ENCODE measurements at regions not wholly inside any gene's neighbourhood (a gene's known extent, or its start where the extent isn't known, plus 50 kb on each side); places are given as distances from the start of the nearest gene placed in this dataset.

DNA sequence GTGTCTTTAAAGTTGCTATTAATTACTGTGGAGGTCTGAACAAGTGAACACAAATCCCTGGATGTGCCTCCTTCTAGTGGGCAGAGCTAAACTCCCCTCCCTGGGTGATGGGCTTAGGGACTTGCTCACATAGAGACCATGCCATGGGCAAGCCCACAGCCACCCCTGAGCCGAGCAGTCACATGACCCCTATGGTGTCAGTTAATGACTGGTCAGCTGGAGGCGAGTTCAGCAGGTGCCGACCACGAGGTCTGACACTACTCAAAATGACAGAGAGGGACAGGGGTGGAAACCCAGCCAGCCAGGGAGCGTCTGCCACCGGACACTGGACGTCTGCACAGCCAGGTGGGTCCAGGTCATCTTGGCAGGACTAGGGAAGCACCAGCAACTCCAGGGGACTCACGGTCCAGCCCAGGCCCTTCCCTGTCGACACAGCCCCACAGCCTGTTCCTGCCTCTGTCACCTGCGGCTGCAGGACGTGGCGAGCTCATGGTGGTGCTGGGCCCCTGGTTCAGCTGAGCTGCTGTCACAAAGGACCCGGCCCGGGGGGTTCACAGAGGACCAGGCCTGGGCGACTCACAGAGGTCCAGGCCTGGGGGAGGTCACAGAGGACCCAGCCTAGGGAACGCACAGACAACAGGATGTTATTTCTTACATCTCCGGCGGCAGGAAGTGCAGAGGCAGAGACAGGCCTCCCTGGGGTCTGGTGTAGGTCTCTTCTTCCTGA is 135.0 kb downstream of the BRD1 start:
- no peak for DNase-seq (ENCODE audit: extremely low read depth, low read depth)
- no peak for TF ChIP-seq CTCF (IDR thresholded peaks at IDR 0.05; ENCODE audit: low read depth, low read length, missing control alignments)
- no peak overlapping the region for H3K4me3 ChIP-seq (replicated peaks; ENCODE audit: low read depth, low read length)

DNA sequence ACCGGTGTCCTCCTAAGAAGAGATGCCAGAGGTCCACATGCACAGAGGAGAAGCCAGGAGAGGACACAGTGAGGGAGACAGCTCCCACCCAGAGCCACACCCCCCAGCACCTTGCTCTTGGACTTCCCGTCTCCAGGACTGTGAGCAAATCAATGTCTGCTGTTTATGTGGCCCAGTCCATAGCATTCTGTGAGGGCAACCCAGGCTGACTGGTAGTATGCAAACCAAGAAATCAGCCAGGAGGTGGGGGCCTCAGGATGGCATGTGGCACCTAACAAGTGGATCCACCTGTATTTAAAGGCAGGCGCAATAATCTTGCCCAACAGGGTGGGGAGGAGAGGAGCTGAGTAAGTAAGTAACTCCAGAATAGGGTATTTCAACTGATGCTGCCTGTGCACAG is 136.4 kb downstream of the BRD1 start:
- no peak overlapping the region for H3K4me3 ChIP-seq (replicated peaks; ENCODE audit: low read depth, low read length)
- no peak for DNase-seq (ENCODE audit: extremely low read depth, low read depth)
- TF ChIP-seq CTCF (IDR thresholded peaks at IDR 0.05; ENCODE audit: low read depth, low read length, missing control alignments): no peak

GRCh38 chr22:49690454-49690853 is 137.2 kb downstream of the BRD1 start:
- H3K4me3 ChIP-seq (replicated peaks; ENCODE audit: low read depth, low read length): no peak overlapping the region
- no peak for DNase-seq (ENCODE audit: extremely low read depth, low read depth)
- no peak for TF ChIP-seq CTCF (IDR thresholded peaks at IDR 0.05; ENCODE audit: low read depth, low read length, missing control alignments)

DNA sequence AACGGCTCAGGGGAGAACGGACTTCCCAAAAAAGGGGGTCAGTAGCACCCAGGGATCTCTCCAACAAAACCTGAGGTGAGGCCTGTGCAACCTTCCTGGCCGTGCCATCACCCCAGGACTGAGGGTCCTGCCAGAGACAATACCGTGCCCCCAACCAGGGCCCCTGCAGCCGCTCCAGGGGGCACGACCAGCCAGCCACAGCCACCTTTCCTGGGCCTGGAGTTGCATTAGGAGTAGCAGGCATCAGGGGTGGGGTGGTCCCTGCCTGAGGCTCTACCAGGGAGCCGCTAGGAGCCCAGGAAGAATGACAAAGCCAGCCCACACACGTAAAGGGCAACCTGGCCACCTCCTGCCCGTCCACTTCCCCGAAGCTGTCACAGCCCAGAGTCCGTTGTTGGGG is 137.8 kb downstream of the BRD1 start:
- no peak overlapping the region for H3K4me3 ChIP-seq (replicated peaks; ENCODE audit: low read depth, low read length)
- TF ChIP-seq CTCF (IDR thresholded peaks at IDR 0.05; ENCODE audit: low read depth, low read length, missing control alignments): no peak
- no peak for DNase-seq (ENCODE audit: extremely low read depth, low read depth)

DNA sequence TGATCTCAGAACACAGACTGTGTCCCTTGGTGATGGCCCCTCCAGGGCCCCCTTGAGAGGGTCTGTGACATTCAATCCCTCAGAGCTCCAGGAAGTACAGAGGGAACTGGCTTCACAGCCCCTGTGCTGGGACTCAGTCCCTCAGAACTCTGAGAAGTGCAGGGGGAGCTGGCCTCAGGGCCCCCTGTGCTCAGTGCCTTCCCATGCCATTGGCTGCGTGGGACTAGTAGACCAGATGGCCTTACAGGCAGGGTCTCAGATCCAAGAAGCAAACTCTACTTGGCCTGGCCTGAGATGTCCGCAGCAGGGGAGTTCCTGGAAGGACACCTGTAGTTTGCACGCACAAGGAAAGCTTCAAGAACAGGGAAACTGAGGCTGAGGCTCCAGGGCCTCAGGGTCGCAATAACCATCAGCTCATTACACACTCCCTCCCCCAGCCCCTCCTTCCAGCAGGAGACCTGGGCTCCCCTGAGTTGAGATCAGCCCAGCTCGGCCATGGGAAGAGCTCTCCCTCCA is 138.4 kb downstream of the BRD1 start:
- H3K4me3 ChIP-seq (replicated peaks; ENCODE audit: low read depth, low read length): no peak overlapping the region
- TF ChIP-seq CTCF (IDR thresholded peaks at IDR 0.05; ENCODE audit: low read depth, low read length, missing control alignments): no peak
- no peak for DNase-seq (ENCODE audit: extremely low read depth, low read depth)

- no peak for DNase-seq (ENCODE audit: extremely low read depth, low read depth)
- H3K4me3 ChIP-seq (replicated peaks; ENCODE audit: low read depth, low read length): no peak overlapping the region
- no peak for TF ChIP-seq CTCF (IDR thresholded peaks at IDR 0.05; ENCODE audit: low read depth, low read length, missing control alignments)
Measured at GRCh38 chr22:49688516-49689254, 139.0 kb downstream of the BRD1 start.
